Kasumi-1 (cell line): ENCODE measurements at regions not wholly inside any gene's neighbourhood (a gene's known extent, or its start where the extent isn't known, plus 50 kb on each side); places are given as distances from the start of the nearest gene placed in this dataset.

Experiments
- DNase-seq, 2 experiments: peaks; one replicate each; lab custom pipeline; 2025; lab: John Stamatoyannopoulos, UW

DNA sequence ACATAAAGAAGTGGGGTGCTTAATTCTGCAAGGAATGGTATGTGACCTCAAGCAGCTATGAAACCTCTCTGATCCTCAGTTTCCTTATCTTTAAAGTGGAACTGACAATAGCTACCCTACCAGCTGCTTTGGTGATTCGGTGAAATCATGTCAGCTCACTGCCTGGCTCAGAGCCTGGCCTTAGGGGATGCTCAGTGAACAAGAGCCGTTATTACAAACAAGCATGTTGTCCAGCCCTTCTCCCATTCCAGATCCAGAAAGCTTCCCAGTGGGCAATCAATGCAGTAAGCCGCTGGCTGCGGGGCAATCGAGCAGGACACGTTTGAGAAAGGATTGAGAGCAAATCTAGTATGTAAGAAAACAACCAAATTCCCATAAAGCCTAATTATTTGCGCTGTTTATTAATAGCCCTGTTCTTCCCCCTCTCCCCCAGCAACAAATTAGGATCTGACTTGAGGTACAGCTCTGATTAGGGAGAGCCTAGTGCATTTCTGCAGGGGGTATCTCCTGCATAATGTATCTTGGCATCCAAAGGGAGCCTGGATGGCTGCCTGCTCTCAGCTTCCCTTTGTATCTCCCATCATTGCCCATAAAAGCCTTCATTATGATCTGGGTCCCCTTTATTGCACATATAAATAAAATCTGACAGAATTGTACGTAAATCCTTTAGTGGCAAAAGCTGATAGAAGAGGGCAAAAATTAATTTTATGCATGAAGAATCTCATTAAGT lies 371.4 kb downstream of the TMEM232 start:
- DNase-seq, result no peak

DNA sequence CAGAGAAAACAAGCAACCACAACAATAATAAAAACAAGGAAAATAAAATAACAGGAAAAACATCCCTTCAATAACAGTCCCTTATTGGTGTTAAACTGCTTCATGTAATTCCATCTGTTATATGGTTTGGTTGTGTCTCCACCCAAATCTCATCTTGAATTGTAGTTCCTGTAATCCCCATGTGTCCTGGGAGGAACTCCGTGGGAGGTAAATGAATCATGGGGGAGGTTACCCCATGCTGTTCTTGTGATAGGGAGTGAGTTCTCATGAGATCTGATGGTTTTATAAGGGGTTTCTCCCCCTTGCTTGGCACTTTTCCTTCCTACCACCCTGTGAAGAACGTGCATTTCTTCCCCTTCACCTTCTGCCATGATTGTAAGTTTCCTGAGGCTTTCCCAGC lies 369.8 kb downstream of the TMEM232 start:
- no peak for DNase-seq

GRCh38 chr5:110359221-110359620 lies 367.2 kb downstream of the TMEM232 start:
- no peak for DNase-seq

DNA sequence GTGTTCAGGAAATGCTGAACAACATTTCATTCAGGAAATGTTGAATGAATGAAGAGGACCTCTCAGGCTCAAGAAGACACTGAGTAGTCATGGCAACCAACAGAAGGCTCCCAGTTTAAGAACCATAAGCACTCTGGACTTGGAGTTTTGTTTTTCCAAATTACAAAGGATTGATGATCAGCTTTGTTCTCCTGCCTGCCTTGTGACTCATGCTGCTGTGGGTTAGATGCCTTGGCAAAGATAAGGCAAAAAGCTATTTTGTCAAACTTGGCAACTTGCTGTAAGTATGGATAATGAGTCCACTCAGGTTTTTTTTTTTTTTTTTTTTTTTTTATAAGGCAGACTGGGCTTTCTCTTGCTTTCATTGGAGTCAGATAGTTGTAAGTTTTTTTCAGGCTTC lies 365.0 kb downstream of the TMEM232 start:
- no peak for DNase-seq

- DNase-seq, result no peak
Measured at GRCh38 chr5:110362261-110362660, 364.2 kb downstream of the TMEM232 start.

GRCh38 chr5:110366716-110367115 lies 359.8 kb downstream of the TMEM232 start:
- DNase-seq, result no peak
